MM.1S (cell line): ENCODE measurements at regions not wholly inside any gene's neighbourhood (a gene's known extent, or its start where the extent isn't known, plus 50 kb on each side); places are given as distances from the start of the nearest gene placed in this dataset.
A peak's percentile ranks its signal among the peaks of the same experiment; 100 is the strongest.

Experiments
- DNase-seq: peaks from one replicate; pipeline ENCODE4 v3.0.0-alpha.2; 2015
- H2AFZ ChIP-seq: fragments of 300-600 bp; sonication (generic); 2 replicates; pipeline ENCODE4 v1.6.0; 2016; ENCODE audit warnings: antibody characterized with exemption, low read length
- H3F3A ChIP-seq: fragments of 300-600 bp; sonication (generic); 2 replicates; pipeline ENCODE4 v1.6.1; 2016; ENCODE audit warnings: mild to moderate bottlenecking, antibody characterized with exemption, low read length, moderate library complexity, mixed read lengths; ENCODE audit not compliant: insufficient read depth
- H3K27ac ChIP-seq: fragments of 300-600 bp; sonication (generic); 2 replicates; pipeline ENCODE4 v1.5.1; 2016; ENCODE audit warnings: mild to moderate bottlenecking, low read length
- H3K27me3 ChIP-seq: fragments of 300-600 bp; sonication (generic); replicated peaks from 2 replicates; pipeline ENCODE4 v1.6.0; 2016; ENCODE audit warnings: low read length; ENCODE audit not compliant: insufficient read depth
- H3K36me3 ChIP-seq: fragments of 300-600 bp; sonication (generic); replicated peaks from 2 replicates; pipeline ENCODE4 v1.6.1; 2016; ENCODE audit warnings: mild to moderate bottlenecking, low read length, mixed read lengths; ENCODE audit not compliant: insufficient read depth
- H3K4me1 ChIP-seq: fragments of 300-600 bp; sonication (generic); 2 replicates; pipeline ENCODE4 v1.6.1; 2016; ENCODE audit warnings: low read length, mixed read lengths
- H3K4me2 ChIP-seq: fragments of 300-600 bp; sonication (generic); 2 replicates; pipeline ENCODE4 v1.6.0; 2016; ENCODE audit warnings: low read depth, low read length
- H3K4me3 ChIP-seq: fragments of 300-600 bp; sonication (generic); 2 replicates; pipeline ENCODE4 v1.5.1; 2016; ENCODE audit warnings: low read length, mixed read lengths
- H3K79me2 ChIP-seq: fragments of 300-600 bp; sonication (generic); 2 replicates; pipeline ENCODE4 v1.6.1; 2016; ENCODE audit warnings: mixed run types, low read length, mixed read lengths
- H3K9ac ChIP-seq: fragments of 300-600 bp; sonication (generic); 2 replicates; pipeline ENCODE4 v1.6.1; 2016; ENCODE audit warnings: low read length, mixed read lengths
- H3K9me2 ChIP-seq: fragments of 300-600 bp; sonication (generic); replicated peaks from 2 replicates; pipeline ENCODE4 v1.6.1; 2016; ENCODE audit warnings: mild to moderate bottlenecking, low read length, mixed read lengths; ENCODE audit not compliant: insufficient read depth
- H3K9me3 ChIP-seq: fragments of 300-600 bp; sonication (generic); replicated peaks from 2 replicates; pipeline ENCODE4 v1.6.1; 2016; ENCODE audit warnings: mild to moderate bottlenecking, low read length, mixed read lengths; ENCODE audit not compliant: insufficient read depth
- H4K20me1 ChIP-seq: fragments of 300-600 bp; sonication (generic); 2 replicates; pipeline ENCODE4 v1.6.1; 2016; ENCODE audit warnings: mild to moderate bottlenecking, low read length, moderate library complexity, mixed read lengths; ENCODE audit not compliant: insufficient read depth
- CTCF ChIP-seq: fragments of 300-600 bp; sonication (generic); IDR thresholded peaks from 2 replicates; pipeline ENCODE4 v1.5.1; 2016; ENCODE audit warnings: antibody characterized with exemption, low read length, mixed read lengths
- EZH2 ChIP-seq: fragments of 300-600 bp; sonication (generic); optimal IDR thresholded peaks from 2 replicates; pipeline ENCODE3; 2017; ENCODE audit warnings: low read depth, mild to moderate bottlenecking, antibody characterized with exemption, low read length, mixed read lengths
- EZH2phosphoT487 ChIP-seq: fragments of 300-600 bp; sonication (generic); IDR thresholded peaks from 2 replicates; pipeline ENCODE4 v1.6.1; 2018; ENCODE audit warnings: antibody characterized with exemption, low read length

- H3K9ac ChIP-seq = no peak overlapping the region
- H3K27me3 ChIP-seq = no peaks in the 10 kb centered on the region
- no peaks in the 10 kb centered on the region for H4K20me1 ChIP-seq
- DNase-seq = no peak
- TF ChIP-seq CTCF (no peak), EZH2phosphoT487 (no peak), EZH2 (no peak)
- no peak overlapping the region for H3K4me3 ChIP-seq
- no peaks in the 10 kb centered on the region for H3K79me2 ChIP-seq
- no peaks in the 10 kb centered on the region for H3F3A ChIP-seq
- H2AFZ ChIP-seq = no peak overlapping the region
- no peak overlapping the region for H3K4me2 ChIP-seq
- H3K4me1 ChIP-seq = no peaks in the 10 kb centered on the region
- H3K9me3 ChIP-seq = no peaks in the 10 kb centered on the region
- no peak overlapping the region for H3K27ac ChIP-seq
- no peaks in the 10 kb centered on the region for H3K9me2 ChIP-seq
- H3K36me3 ChIP-seq = no peaks in the 10 kb centered on the region
These were observed 265.3 kb downstream of the PAX3 start for GRCh38 chr2:222033541-222033940.

GRCh38 chr2:222025881-222026271 lies 272.9 kb downstream of the PAX3 start:
- H3K79me2 ChIP-seq = no peaks in the 10 kb centered on the region
- H3K4me2 ChIP-seq = no peak overlapping the region
- no peak for DNase-seq
- no peaks in the 10 kb centered on the region for H3K4me1 ChIP-seq
- no peaks in the 10 kb centered on the region for H3K27me3 ChIP-seq
- H3K4me3 ChIP-seq = no peak overlapping the region
- H3K27ac ChIP-seq = no peak overlapping the region
- H3F3A ChIP-seq = no peaks in the 10 kb centered on the region
- no peaks in the 10 kb centered on the region for H4K20me1 ChIP-seq
- no peaks in the 10 kb centered on the region for H3K9me2 ChIP-seq
- no peak overlapping the region for H3K9ac ChIP-seq
- H3K9me3 ChIP-seq = no peaks in the 10 kb centered on the region
- H3K36me3 ChIP-seq = no peaks in the 10 kb centered on the region
- TF ChIP-seq EZH2phosphoT487 (no peak), CTCF (no peak), EZH2 (no peak)
- H2AFZ ChIP-seq = no peak overlapping the region

GRCh38 chr2:222024932-222025880 lies 273.6 kb downstream of the PAX3 start:
- TF ChIP-seq CTCF = peak; percentile 66
- TF ChIP-seq EZH2 = no peak
- no peak for TF ChIP-seq EZH2phosphoT487
- no peak overlapping the region for H2AFZ ChIP-seq
- H4K20me1 ChIP-seq = no peaks in the 10 kb centered on the region
- no peaks in the 10 kb centered on the region for H3K36me3 ChIP-seq
- H3K9ac ChIP-seq = no peak overlapping the region
- peak; percentile 21 for DNase-seq
- no peaks in the 10 kb centered on the region for H3K4me1 ChIP-seq
- H3K9me3 ChIP-seq = no peaks in the 10 kb centered on the region
- no peak overlapping the region for H3K4me3 ChIP-seq
- no peaks in the 10 kb centered on the region for H3K9me2 ChIP-seq
- no peaks in the 10 kb centered on the region for H3K27me3 ChIP-seq
- H3K27ac ChIP-seq = no peak overlapping the region
- H3F3A ChIP-seq = no peaks in the 10 kb centered on the region
- no peak overlapping the region for H3K4me2 ChIP-seq
- no peaks in the 10 kb centered on the region for H3K79me2 ChIP-seq
